ENCODE measurements at regions not wholly inside any gene's neighbourhood (a gene's known extent, or its start where the extent isn't known, plus 50 kb on each side); places are given as distances from the start of the nearest gene placed in this dataset.

- H3K79me2 ChIP-seq (ENCODE audit: insufficient read depth, low read length): no peaks in the 10 kb centered on the region
- no peaks in the 10 kb centered on the region for H3K9me3 ChIP-seq (ENCODE audit: low read depth, low read length)
- peak; percentile 91 for DNase-seq (ENCODE audit: insufficient read length, low spot score, missing footprints)
- no peak overlapping the region for H3K27ac ChIP-seq (ENCODE audit: low read depth, low read length)
- H3K27me3 ChIP-seq (ENCODE audit: insufficient read depth, low read length): peaks cover 7% of the 10 kb centered on the region
- no peaks in the 10 kb centered on the region for H3K36me3 ChIP-seq (ENCODE audit: insufficient read depth, low read length)
- TF ChIP-seq CTCF (IDR thresholded peaks at IDR 0.05; ENCODE audit: extremely low read depth, low read depth, low read length): peak; percentile 92
- H3K4me3 ChIP-seq (ENCODE audit: insufficient read depth, low read length): no peak overlapping the region
- H4K20me1 ChIP-seq (ENCODE audit: insufficient read depth, low read length): no peaks in the 10 kb centered on the region
- H3K4me2 ChIP-seq (ENCODE audit: insufficient read depth, low read length): no peak overlapping the region
- H3K4me1 ChIP-seq (ENCODE audit: insufficient read depth, low read length): no peaks in the 10 kb centered on the region
- no peak overlapping the region for H2AFZ ChIP-seq (ENCODE audit: low read length)
Observed at GRCh38 chr5:138641547-138642298, 66.5 kb upstream of the HSPA9 start.

GRCh38 chr5:138640646-138641254, 65.5 kb upstream of the HSPA9 start:
- no peak for TF ChIP-seq CTCF (IDR thresholded peaks at IDR 0.05; ENCODE audit: extremely low read depth, low read depth, low read length)
- Histone ChIP-seq H3K9me3 (ENCODE audit: low read depth, low read length) (no peaks in the 10 kb centered on the region), H2AFZ (ENCODE audit: low read length) (no peak overlapping the region), H3K4me2 (ENCODE audit: insufficient read depth, low read length) (no peak overlapping the region), H3K4me3 (ENCODE audit: insufficient read depth, low read length) (no peak overlapping the region), H3K27ac (ENCODE audit: low read depth, low read length) (no peak overlapping the region), H3K4me1 (ENCODE audit: insufficient read depth, low read length) (no peaks in the 10 kb centered on the region), H3K79me2 (ENCODE audit: insufficient read depth, low read length) (no peaks in the 10 kb centered on the region), H4K20me1 (ENCODE audit: insufficient read depth, low read length) (no peaks in the 10 kb centered on the region), H3K36me3 (ENCODE audit: insufficient read depth, low read length) (no peaks in the 10 kb centered on the region), H3K27me3 (ENCODE audit: insufficient read depth, low read length) (peaks cover 7% of the 10 kb centered on the region)
- DNase-seq (ENCODE audit: insufficient read length, low spot score, missing footprints): no peak

- H3K36me3 ChIP-seq (ENCODE audit: insufficient read depth, low read length): no peaks in the 10 kb centered on the region
- H3K27ac ChIP-seq (ENCODE audit: low read depth, low read length): no peak overlapping the region
- peaks cover 7% of the 10 kb centered on the region for H3K27me3 ChIP-seq (ENCODE audit: insufficient read depth, low read length)
- no peak overlapping the region for H3K4me2 ChIP-seq (ENCODE audit: insufficient read depth, low read length)
- H3K9me3 ChIP-seq (ENCODE audit: low read depth, low read length): no peaks in the 10 kb centered on the region
- no peak for TF ChIP-seq CTCF (IDR thresholded peaks at IDR 0.05; ENCODE audit: extremely low read depth, low read depth, low read length)
- H3K79me2 ChIP-seq (ENCODE audit: insufficient read depth, low read length): no peaks in the 10 kb centered on the region
- no peak overlapping the region for H3K4me3 ChIP-seq (ENCODE audit: insufficient read depth, low read length)
- H3K4me1 ChIP-seq (ENCODE audit: insufficient read depth, low read length): no peaks in the 10 kb centered on the region
- H2AFZ ChIP-seq (ENCODE audit: low read length): no peak overlapping the region
- no peaks in the 10 kb centered on the region for H4K20me1 ChIP-seq (ENCODE audit: insufficient read depth, low read length)
- no peak for DNase-seq (ENCODE audit: insufficient read length, low spot score, missing footprints)
Observed at GRCh38 chr5:138640138-138640537, 64.9 kb upstream of the HSPA9 start.

GRCh38 chr5:138639326-138639725, 64.1 kb upstream of the HSPA9 start:
- no peak for TF ChIP-seq CTCF (IDR thresholded peaks at IDR 0.05; ENCODE audit: extremely low read depth, low read depth, low read length)
- no peaks in the 10 kb centered on the region for H4K20me1 ChIP-seq (ENCODE audit: insufficient read depth, low read length)
- no peak overlapping the region for H3K4me3 ChIP-seq (ENCODE audit: insufficient read depth, low read length)
- DNase-seq (ENCODE audit: insufficient read length, low spot score, missing footprints): no peak
- H3K27ac ChIP-seq (ENCODE audit: low read depth, low read length): no peak overlapping the region
- no peaks in the 10 kb centered on the region for H3K9me3 ChIP-seq (ENCODE audit: low read depth, low read length)
- H3K4me2 ChIP-seq (ENCODE audit: insufficient read depth, low read length): no peak overlapping the region
- no peaks in the 10 kb centered on the region for H3K4me1 ChIP-seq (ENCODE audit: insufficient read depth, low read length)
- H3K27me3 ChIP-seq (ENCODE audit: insufficient read depth, low read length): peaks cover 7% of the 10 kb centered on the region
- no peaks in the 10 kb centered on the region for H3K79me2 ChIP-seq (ENCODE audit: insufficient read depth, low read length)
- no peak overlapping the region for H2AFZ ChIP-seq (ENCODE audit: low read length)
- H3K36me3 ChIP-seq (ENCODE audit: insufficient read depth, low read length): no peaks in the 10 kb centered on the region
